B cell (primary cell): ENCODE measurements at regions not wholly inside any gene's neighbourhood (a gene's known extent, or its start where the extent isn't known, plus 50 kb on each side); places are given as distances from the start of the nearest gene placed in this dataset.

Source experiments
- ATAC-seq: fragments of 200-7000 bp; cut with Tn5 transposase; one replicate; pipeline ENCODE4 v1.10.0; 2021; ENCODE audit warnings: low read depth, mild to moderate bottlenecking, moderate number of reproducible peaks, moderate library complexity
- CTCF ChIA-PET: fragments of 350-600 bp; sonication (Branson Sonifier 250); formaldehyde crosslinking; loops from one replicate; lab custom pipeline; 2021; ENCODE audit warnings: antibody characterized with exemption, inconsistent platforms; lab: Charles Lee
- POLR2A ChIA-PET: fragments of 350-600 bp; sonication (Branson Sonifier 250); formaldehyde crosslinking; loops from one replicate; lab custom pipeline; 2021; ENCODE audit warnings: antibody characterized with exemption; lab: Charles Lee
- DNase-seq: peaks from one replicate; pipeline ENCODE4 v3.0.0; 2013
- H2AFZ ChIP-seq: 2 replicates; pipeline ENCODE4 v1.6.1; 2012; ENCODE audit warnings: mild to moderate bottlenecking, low read depth, low read length; ENCODE audit not compliant: insufficient read depth, poor library complexity, severe bottlenecking
- H3K27ac ChIP-seq, 2 donors: 1 replicate in 1 of 2; 2 replicates in 1 of 2; pipeline ENCODE4 v1.5.1; 2012 to 2013; ENCODE audit warnings: low read length in 2 of 2, mild to moderate bottlenecking in 2 of 2, moderate library complexity in 1 of 2
- H3K27me3 ChIP-seq, 4 experiments: fragments of 200-600 bp in 1 of 4; sonication (generic) in 1 of 4; replicated peaks in 1 of 4; 1 replicate in 2 of 4; 2 replicates in 2 of 4; pipeline versions ENCODE4 v1.6.1 to v1.7.0; 2013 to 2016; ENCODE audit warnings: low read length in 3 of 4, mild to moderate bottlenecking in 2 of 4, mixed read lengths in 1 of 4, moderate library complexity in 1 of 4; ENCODE audit not compliant: insufficient read depth in 4 of 4, control insufficient read depth in 3 of 4; ENCODE audit errors: control extremely low read depth in 1 of 4
- H3K36me3 ChIP-seq, 2 experiments: replicated peaks in 1 of 2; 1 replicate in 1 of 2; 2 replicates in 1 of 2; pipeline versions ENCODE4 v1.6.1 to v1.7.1; 2013; ENCODE audit warnings: low read length in 1 of 2; ENCODE audit not compliant: insufficient read depth in 2 of 2, control insufficient read depth in 1 of 2; ENCODE audit errors: control extremely low read depth in 1 of 2, extremely low read depth in 1 of 2
- H3K4me1 ChIP-seq, 2 donors: fragments of 200-600 bp in 1 of 2; sonication (generic) in 1 of 2; 1 replicate in 1 of 2; 2 replicates in 1 of 2; pipeline versions ENCODE4 v1.5.1 to v1.6.1; 2013 to 2017; ENCODE audit warnings: low read length in 2 of 2; ENCODE audit not compliant: control insufficient read depth in 2 of 2, insufficient read depth in 2 of 2
- H3K4me2 ChIP-seq: replicated peaks from 2 replicates; pipeline ENCODE3; 2012; ENCODE audit warnings: mild to moderate bottlenecking, low read depth, low read length; ENCODE audit not compliant: poor library complexity, severe bottlenecking
- H3K4me3 ChIP-seq, 5 experiments: fragments of 200-600 bp in 1 of 5; sonication (generic) in 1 of 5; 1 replicate in 3 of 5; 2 replicates in 2 of 5; pipeline versions ENCODE4 v1.5.1 to v1.7.0; 2011 to 2016; ENCODE audit warnings: low read length in 4 of 5, mild to moderate bottlenecking in 4 of 5, low read depth in 2 of 5, control low read depth in 1 of 5, moderate library complexity in 1 of 5; ENCODE audit not compliant: insufficient read depth in 1 of 5; ENCODE audit errors: control extremely low read depth in 1 of 5, extremely low read depth in 1 of 5
- H3K79me2 ChIP-seq: fragments of 200-600 bp; sonication (generic); one replicate; pipeline ENCODE4 v1.6.0; 2016; ENCODE audit warnings: low read length; ENCODE audit not compliant: control insufficient read depth, insufficient read depth
- H3K9ac ChIP-seq: fragments of 200-600 bp; sonication (generic); 2 replicates; pipeline ENCODE4 v1.6.1; 2017; ENCODE audit warnings: mild to moderate bottlenecking, low read length, moderate library complexity
- H3K9me3 ChIP-seq, 3 donors: one replicate each; pipeline versions ENCODE4 v1.6.1 to v1.7.1; 2013; ENCODE audit warnings: low read length in 2 of 3; ENCODE audit not compliant: control insufficient read depth in 2 of 3, insufficient read depth in 1 of 3; ENCODE audit errors: control extremely low read depth in 1 of 3
- H4K20me1 ChIP-seq: 2 replicates; pipeline ENCODE4 v1.6.0; 2012; ENCODE audit warnings: mild to moderate bottlenecking, low read length; ENCODE audit not compliant: insufficient read depth, control insufficient read depth, poor library complexity, severe bottlenecking
- H3K27ac Mint-ChIP-seq: one replicate; pipeline ENCODE4 v1.8.0; 2021; ENCODE audit warnings: mixed read lengths
- H3K27me3 Mint-ChIP-seq: one replicate; pipeline ENCODE4 v1.8.0; 2021; ENCODE audit warnings: mixed read lengths
- H3K4me1 Mint-ChIP-seq: one replicate; pipeline ENCODE4 v1.8.0; 2021; ENCODE audit warnings: mixed read lengths
- H3K4me3 Mint-ChIP-seq: one replicate; pipeline ENCODE4 v1.8.0; 2021; ENCODE audit warnings: mixed read lengths
- H3K9me3 Mint-ChIP-seq: one replicate; pipeline ENCODE4 v1.8.0; 2022; ENCODE audit warnings: mixed read lengths; ENCODE audit not compliant: insufficient read depth
- CTCF ChIP-seq: fragments of 200-600 bp; IDR thresholded peaks from one replicate; pipeline ENCODE4 v1.8.0; 2022; ENCODE audit warnings: antibody characterized with exemption, mild to moderate bottlenecking
- EZH2 ChIP-seq: IDR thresholded peaks from 2 replicates; pipeline ENCODE4 v1.6.1; 2012; ENCODE audit warnings: borderline replicate concordance, low read depth, mild to moderate bottlenecking, moderate library complexity, low read length; ENCODE audit not compliant: insufficient read depth, poor library complexity, severe bottlenecking
- WGBS: methylation state at CpG from one replicate; pipeline ENCODE4 v1.1.5; 2013; ENCODE audit warnings: missing lambda C conversion rate; ENCODE audit not compliant: insufficient coverage; 5-methylcytosine and 5-hydroxymethylcytosine counted together
- intact Hi-C: fragments of 100-400 bp; cut with micrococcal nuclease; formaldehyde crosslinking; loops from one replicate; pipeline ENCODE4 v1.10.0; 2022

- Histone ChIP-seq H2AFZ (no peak overlapping the region), H3K27ac (no peak overlapping the region), H3K4me3 (no peak overlapping the region), H3K9ac (no peak overlapping the region), H3K4me2 (no peak overlapping the region), H3K36me3 (no peaks in the 10 kb centered on the region), H3K4me1 (no peaks in the 10 kb centered on the region), H4K20me1 (no peaks in the 10 kb centered on the region), H3K79me2 (no peaks in the 10 kb centered on the region), H3K9me3 (peaks cover 0 to 2% (median 0%) of the 10 kb centered on the region in 3 donors), H3K27me3 (peaks cover 0 to 5% (median 0%) of the 10 kb centered on the region in 4 experiments)
- ATAC-seq (no peak), DNase-seq (no peak)
- intact Hi-C loops, result no loop called here
- Mint-ChIP-seq H3K27ac (no peak overlapping the region), H3K4me1 (no peaks in the 10 kb centered on the region), H3K9me3 (no peaks in the 10 kb centered on the region), H3K27me3 (peaks cover 21% of the 10 kb centered on the region), H3K4me3 (no peak overlapping the region)
- WGBS, result 74% methylated on average over 3 of the region's 10 CpGs
- POLR2A ChIA-PET, result no interaction called here
- TF ChIP-seq CTCF (no peak), EZH2 (no peak)
- CTCF ChIA-PET, result no interaction called here
Observed at GRCh38 chr1:209428241-209428921, 155.1 kb upstream of the CAMK1G start.

GRCh38 chr1:209429611-209430010 lies 153.9 kb upstream of the CAMK1G start:
- Histone ChIP-seq H3K27ac (no peak overlapping the region), H3K79me2 (no peaks in the 10 kb centered on the region), H3K9ac (no peak overlapping the region), H3K27me3 (peaks cover 0 to 5% (median 0%) of the 10 kb centered on the region in 4 experiments), H2AFZ (no peak overlapping the region), H4K20me1 (no peaks in the 10 kb centered on the region), H3K4me3 (no peak overlapping the region), H3K4me1 (no peaks in the 10 kb centered on the region), H3K36me3 (no peaks in the 10 kb centered on the region), H3K9me3 (peaks cover 0 to 2% (median 0%) of the 10 kb centered on the region in 3 donors), H3K4me2 (no peak overlapping the region)
- intact Hi-C loops, result no loop called here
- DNase-seq (no peak), ATAC-seq (no peak)
- Mint-ChIP-seq H3K4me1 (no peaks in the 10 kb centered on the region), H3K9me3 (no peaks in the 10 kb centered on the region), H3K4me3 (no peak overlapping the region), H3K27me3 (peaks cover 27% of the 10 kb centered on the region), H3K27ac (no peak overlapping the region)
- POLR2A ChIA-PET, result no interaction called here
- TF ChIP-seq EZH2 (no peak), CTCF (no peak)
- CTCF ChIA-PET, result no interaction called here
